ENCODE measurements at regions not wholly inside any gene's neighbourhood (a gene's known extent, or its start where the extent isn't known, plus 50 kb on each side); places are given as distances from the start of the nearest gene placed in this dataset.

GRCh38 chr1:232891071-232891470 lies 59.3 kb upstream of the NTPCR start:
- no peak overlapping the region for H3K4me3 ChIP-seq (ENCODE audit: insufficient read depth, low read length, poor library complexity, severe bottlenecking)
- no peaks in the 10 kb centered on the region for H3K36me3 ChIP-seq (ENCODE audit: low read length)
- no peak overlapping the region for H3K4me2 ChIP-seq (ENCODE audit: low read depth, low read length, poor library complexity, severe bottlenecking)
- H3K9me2 ChIP-seq (replicated peaks; ENCODE audit: insufficient read depth, low read length): no peaks in the 10 kb centered on the region
- no peak overlapping the region for H3K27ac ChIP-seq (ENCODE audit: low read depth, low read length)
- H3K9me3 ChIP-seq (ENCODE audit: insufficient read depth, low read length): no peaks in the 10 kb centered on the region
- H3F3A ChIP-seq (ENCODE audit: insufficient read depth): no peaks in the 10 kb centered on the region
- H2AFZ ChIP-seq (ENCODE audit: low read depth, low read length, severe bottlenecking): no peak overlapping the region
- H3K9ac ChIP-seq (ENCODE audit: low read length): no peak overlapping the region
- H3K79me2 ChIP-seq (ENCODE audit: insufficient read depth, low read length): no peaks in the 10 kb centered on the region
- no peaks in the 10 kb centered on the region for H4K20me1 ChIP-seq (ENCODE audit: low read depth, low read length)
- TF ChIP-seq CTCF (IDR thresholded peaks at IDR 0.05; ENCODE audit: insufficient read depth, low read length, poor library complexity, severe bottlenecking) (no peak), EZH2phosphoT487 (conservative IDR thresholded peaks at IDR 0.05; ENCODE audit: low read length) (no peak)
- no peaks in the 10 kb centered on the region for H3K27me3 ChIP-seq (ENCODE audit: low read length)

- H3K27ac ChIP-seq (ENCODE audit: low read depth, low read length): no peak overlapping the region
- TF ChIP-seq CTCF (IDR thresholded peaks at IDR 0.05; ENCODE audit: insufficient read depth, low read length, poor library complexity, severe bottlenecking) (no peak), EZH2phosphoT487 (conservative IDR thresholded peaks at IDR 0.05; ENCODE audit: low read length) (no peak)
- H3K4me3 ChIP-seq (ENCODE audit: insufficient read depth, low read length, poor library complexity, severe bottlenecking): no peak overlapping the region
- H3K79me2 ChIP-seq (ENCODE audit: insufficient read depth, low read length): no peaks in the 10 kb centered on the region
- no peaks in the 10 kb centered on the region for H3K27me3 ChIP-seq (ENCODE audit: low read length)
- no peaks in the 10 kb centered on the region for H3K36me3 ChIP-seq (ENCODE audit: low read length)
- no peaks in the 10 kb centered on the region for H3K9me2 ChIP-seq (replicated peaks; ENCODE audit: insufficient read depth, low read length)
- H2AFZ ChIP-seq (ENCODE audit: low read depth, low read length, severe bottlenecking): no peak overlapping the region
- H3F3A ChIP-seq (ENCODE audit: insufficient read depth): no peaks in the 10 kb centered on the region
- no peaks in the 10 kb centered on the region for H3K9me3 ChIP-seq (ENCODE audit: insufficient read depth, low read length)
- H3K9ac ChIP-seq (ENCODE audit: low read length): no peak overlapping the region
- no peaks in the 10 kb centered on the region for H4K20me1 ChIP-seq (ENCODE audit: low read depth, low read length)
- no peak overlapping the region for H3K4me2 ChIP-seq (ENCODE audit: low read depth, low read length, poor library complexity, severe bottlenecking)
These were observed 58.6 kb upstream of the NTPCR start for GRCh38 chr1:232891656-232892317.

- Histone ChIP-seq H3K9ac (ENCODE audit: low read length) (no peak overlapping the region), H2AFZ (ENCODE audit: low read depth, low read length, severe bottlenecking) (no peak overlapping the region), H3F3A (ENCODE audit: insufficient read depth) (no peaks in the 10 kb centered on the region)
These were observed 56.7 kb upstream of the NTPCR start for GRCh38 chr1:232893481-232894313.

More at GRCh38 chr1:232893481-232894313, 56.7 kb upstream of the NTPCR start:
- Histone ChIP-seq H3K4me2 (ENCODE audit: low read depth, low read length, poor library complexity, severe bottlenecking) (no peak overlapping the region), H3K36me3 (ENCODE audit: low read length) (no peaks in the 10 kb centered on the region), H3K79me2 (ENCODE audit: insufficient read depth, low read length) (no peaks in the 10 kb centered on the region), H3K27ac (ENCODE audit: low read depth, low read length) (no peak overlapping the region), H3K4me3 (ENCODE audit: insufficient read depth, low read length, poor library complexity, severe bottlenecking) (no peak overlapping the region), H3K9me2 (replicated peaks; ENCODE audit: insufficient read depth, low read length) (no peaks in the 10 kb centered on the region), H4K20me1 (ENCODE audit: low read depth, low read length) (no peaks in the 10 kb centered on the region), H3K27me3 (ENCODE audit: low read length) (no peaks in the 10 kb centered on the region), H3K9me3 (ENCODE audit: insufficient read depth, low read length) (no peaks in the 10 kb centered on the region)
- TF ChIP-seq CTCF (IDR thresholded peaks at IDR 0.05; ENCODE audit: insufficient read depth, low read length, poor library complexity, severe bottlenecking) (no peak), EZH2phosphoT487 (conservative IDR thresholded peaks at IDR 0.05; ENCODE audit: low read length) (no peak)
